HS-27A (cell line): ENCODE measurements at regions not wholly inside any gene's neighbourhood (a gene's known extent, or its start where the extent isn't known, plus 50 kb on each side); places are given as distances from the start of the nearest gene placed in this dataset.

Experiments
- DNase-seq: peaks from one replicate; pipeline ENCODE4 v3.0.0-alpha.2; 2012; ENCODE audit warnings: low read depth, missing footprints

- DNase-seq = no peak
These were observed 315.0 kb upstream of the NR3C2 start for GRCh38 chr4:148757171-148757570.

- no peak for DNase-seq
These were observed 307.2 kb upstream of the NR3C2 start for GRCh38 chr4:148749403-148749802.

DNA sequence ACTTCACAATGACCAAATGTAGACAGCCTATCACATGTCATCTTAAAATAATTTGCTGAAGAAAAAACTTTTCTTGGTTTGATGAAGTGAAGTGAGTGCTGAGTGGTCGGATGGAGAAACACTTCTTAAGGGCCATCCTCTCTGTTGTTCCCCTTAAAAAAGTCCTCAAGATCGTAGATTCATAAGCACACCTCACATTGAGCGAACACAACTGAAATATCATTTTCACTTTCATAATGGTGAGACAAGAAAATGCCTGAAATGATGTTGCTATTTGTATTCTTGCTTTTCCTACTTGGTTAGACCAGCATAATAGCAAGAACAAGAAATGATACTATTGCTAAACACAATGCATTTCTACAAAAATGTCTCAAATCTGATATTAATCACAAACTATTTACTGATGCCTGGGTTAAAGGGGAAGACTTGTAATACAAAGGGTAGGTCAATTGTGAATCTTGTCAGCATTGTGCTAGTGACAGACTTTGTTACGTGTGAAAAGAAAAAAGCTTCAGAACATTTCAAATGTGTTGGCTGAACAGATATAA lies 305.6 kb upstream of the NR3C2 start:
- no peak for DNase-seq

DNA sequence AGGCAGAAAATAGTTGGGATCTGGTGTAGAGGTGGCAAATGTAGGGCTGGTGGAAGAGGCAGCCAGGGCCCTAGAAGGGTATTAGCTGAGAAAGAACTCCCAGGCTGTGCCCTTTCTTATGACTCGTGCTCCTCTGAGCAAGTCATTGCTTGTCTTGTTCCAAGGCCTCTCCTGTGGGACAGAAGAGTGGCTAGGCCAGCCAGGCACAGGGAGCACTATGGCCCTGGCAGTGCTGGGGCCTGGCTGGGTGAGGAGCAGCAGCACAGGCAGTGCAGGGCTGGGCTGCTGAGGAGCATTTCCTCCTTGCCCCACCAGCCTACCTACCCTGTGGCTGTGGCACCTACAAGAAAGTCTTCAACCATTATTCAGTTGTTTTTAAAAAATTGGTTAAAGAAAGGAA lies 298.5 kb upstream of the NR3C2 start:
- DNase-seq = no peak

DNA sequence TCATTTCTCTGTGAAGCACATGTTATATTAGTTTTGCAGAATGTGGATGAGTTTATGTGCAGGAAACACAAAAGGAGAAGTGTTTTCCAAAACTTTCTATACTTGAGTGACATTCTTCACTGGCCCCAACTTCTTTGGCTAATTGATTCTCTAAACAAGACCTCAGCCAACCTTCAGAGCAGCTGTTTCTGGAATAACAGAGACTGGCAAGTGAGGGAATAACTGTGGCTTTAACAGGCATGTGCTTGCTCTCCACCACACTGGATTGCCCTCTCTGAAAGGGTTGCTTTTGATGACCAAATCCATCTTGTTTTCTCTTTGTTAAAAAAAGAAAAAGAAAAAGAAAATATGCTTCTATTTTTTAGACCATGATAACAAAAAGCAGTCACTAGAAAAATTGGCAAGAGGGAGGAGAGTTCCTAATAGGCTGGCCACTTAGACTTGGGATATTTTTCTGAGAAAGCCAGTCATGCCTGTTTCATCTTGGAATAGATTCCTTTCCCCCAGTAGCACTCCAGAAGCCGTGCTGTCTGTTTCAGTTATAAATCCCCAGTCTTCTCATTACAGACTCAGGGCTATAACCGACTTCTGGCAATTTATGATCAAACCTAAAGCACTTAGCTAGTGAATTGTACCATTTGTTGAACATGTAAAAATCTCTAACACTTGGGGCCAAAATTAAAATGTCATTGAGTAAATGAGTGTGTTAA lies 295.0 kb upstream of the NR3C2 start:
- no peak for DNase-seq

DNA sequence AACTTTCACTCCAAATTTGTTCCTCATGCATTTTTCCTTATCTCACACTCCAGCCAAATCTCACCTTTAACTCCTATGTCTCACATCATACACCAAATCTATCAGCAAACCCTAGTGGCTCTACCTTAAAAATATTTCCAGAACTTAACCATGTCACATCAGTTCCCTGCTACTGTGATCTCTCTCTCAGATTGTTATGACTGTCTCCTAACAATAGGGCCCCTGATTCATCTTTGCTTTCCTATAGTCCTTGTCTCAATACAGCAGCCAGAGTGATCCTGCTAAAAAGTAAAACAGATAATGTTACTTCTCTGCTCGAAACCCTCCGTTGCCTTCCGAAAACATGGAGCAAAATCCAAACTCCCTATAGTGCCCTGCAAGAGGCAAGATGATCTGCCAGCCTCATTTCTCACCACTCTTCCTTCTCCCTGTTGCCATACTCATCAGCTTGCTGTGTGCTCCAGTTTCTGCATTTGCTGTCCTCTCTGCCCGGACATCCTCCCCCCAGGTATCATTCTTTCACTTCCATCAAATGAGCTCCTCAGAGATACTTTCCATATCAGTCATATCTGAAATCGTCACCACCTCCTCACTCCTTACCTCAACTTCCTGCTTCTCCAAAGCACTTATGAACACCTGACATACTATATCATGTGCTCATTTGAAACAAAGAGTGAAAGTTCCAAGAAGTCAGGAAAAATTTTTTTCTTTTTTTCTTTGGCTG lies 293.4 kb upstream of the NR3C2 start:
- no peak for DNase-seq

- DNase-seq = no peak
These were observed 288.6 kb upstream of the NR3C2 start for GRCh38 chr4:148730766-148731165.

GRCh38 chr4:148730082-148730640 lies 287.9 kb upstream of the NR3C2 start:
- no peak for DNase-seq

DNA sequence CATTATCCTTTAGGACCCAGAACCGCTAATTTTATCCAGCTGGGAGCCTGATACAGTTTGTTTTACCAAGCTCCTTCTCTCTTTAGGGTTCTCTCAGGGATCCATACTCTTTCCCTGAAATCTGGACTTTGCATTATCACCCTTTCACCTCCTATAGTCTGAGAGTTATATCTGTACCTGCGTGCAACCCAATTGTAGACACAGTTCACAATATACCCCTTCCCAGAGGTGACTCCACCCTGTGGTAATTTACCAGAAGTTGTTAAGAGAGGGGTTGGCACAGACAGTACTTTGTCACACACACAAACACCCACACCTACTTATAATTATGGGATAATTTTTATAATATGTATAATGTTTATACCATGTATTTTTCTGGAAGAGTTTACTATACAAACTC lies 275.8 kb upstream of the NR3C2 start:
- DNase-seq = no peak

- DNase-seq = no peak
These were observed 274.3 kb upstream of the NR3C2 start for GRCh38 chr4:148716431-148717052.

- no peak for DNase-seq
These were observed 262.1 kb upstream of the NR3C2 start for GRCh38 chr4:148704291-148704690.

DNA sequence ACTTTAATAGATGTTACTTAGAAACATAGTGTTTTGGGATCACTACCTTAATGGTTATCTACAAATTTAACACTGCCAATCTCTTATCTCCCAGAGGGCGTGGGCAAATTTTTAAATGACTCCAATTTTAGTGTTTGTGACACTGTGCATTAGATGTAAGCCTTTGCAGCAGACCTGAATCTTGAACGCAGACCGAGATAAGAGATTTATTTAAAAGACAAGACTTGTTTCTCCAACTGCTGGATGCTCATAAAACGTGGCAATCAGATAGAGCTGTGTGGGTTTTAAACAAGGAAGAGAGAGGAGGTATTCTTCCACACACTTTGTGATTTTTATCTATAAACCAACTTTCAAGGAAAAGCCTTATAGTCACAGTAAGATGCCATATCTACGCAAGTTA lies 252.5 kb upstream of the NR3C2 start:
- DNase-seq = no peak

- no peak for DNase-seq
These were observed 251.9 kb upstream of the NR3C2 start for GRCh38 chr4:148693913-148694649.

DNA sequence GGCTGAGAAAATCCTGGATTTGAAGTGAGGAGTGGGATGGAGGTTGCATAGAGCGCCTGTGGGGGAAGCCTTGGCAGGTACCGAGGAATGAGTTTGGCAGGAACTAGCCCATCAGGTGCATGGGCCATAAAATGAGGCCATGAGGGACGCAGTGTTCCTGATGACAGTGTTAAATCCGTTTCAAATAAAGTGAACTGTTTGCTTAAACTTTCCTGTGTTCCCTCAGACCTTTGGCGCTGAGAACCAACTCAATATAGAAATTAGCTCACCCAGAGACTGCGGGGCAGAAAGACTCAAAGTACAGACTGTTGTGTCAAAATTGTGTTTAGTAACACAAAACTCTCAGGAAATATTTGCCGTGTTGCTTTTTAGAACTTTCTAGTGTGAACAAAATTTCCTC lies 250.0 kb upstream of the NR3C2 start:
- DNase-seq = no peak

DNA sequence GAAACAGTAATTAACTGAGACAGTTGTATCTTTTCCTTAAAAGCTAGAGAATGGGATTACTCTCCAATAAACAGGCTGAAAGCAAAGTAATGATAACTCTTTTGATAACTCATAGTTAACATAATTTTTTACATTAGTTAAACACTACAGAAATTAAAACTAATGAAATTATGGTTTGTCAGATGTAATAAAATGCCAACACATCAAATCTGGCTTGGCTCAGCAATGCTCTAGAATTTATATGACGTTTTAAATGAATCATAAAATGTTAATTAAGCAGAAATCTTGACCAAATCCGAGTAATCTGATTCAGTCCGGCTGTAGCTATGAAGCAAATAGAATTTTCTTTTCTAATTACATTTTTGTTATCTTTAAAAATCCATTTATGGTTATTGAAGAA lies 244.2 kb upstream of the NR3C2 start:
- DNase-seq = no peak

- no peak for DNase-seq
These were observed 242.4 kb upstream of the NR3C2 start for GRCh38 chr4:148684638-148685037.

DNA sequence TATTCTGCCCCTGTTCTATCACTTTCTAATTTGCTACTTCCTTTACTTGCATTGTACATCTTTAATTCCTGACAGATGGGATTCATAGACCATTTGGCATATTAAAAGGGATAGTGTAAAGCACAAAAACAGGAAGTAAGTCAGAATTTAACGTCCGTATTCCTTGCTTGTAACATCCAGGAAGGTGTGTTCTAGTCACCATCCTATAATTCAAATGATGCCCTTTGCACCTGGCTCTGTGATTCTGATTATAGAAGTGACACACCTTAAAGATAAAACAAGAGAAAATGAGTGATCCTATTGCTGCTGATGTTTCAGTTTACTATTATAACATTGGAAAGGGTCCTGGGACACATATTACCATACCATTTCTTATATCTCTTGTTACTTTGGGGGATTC lies 238.7 kb upstream of the NR3C2 start:
- no peak for DNase-seq

DNA sequence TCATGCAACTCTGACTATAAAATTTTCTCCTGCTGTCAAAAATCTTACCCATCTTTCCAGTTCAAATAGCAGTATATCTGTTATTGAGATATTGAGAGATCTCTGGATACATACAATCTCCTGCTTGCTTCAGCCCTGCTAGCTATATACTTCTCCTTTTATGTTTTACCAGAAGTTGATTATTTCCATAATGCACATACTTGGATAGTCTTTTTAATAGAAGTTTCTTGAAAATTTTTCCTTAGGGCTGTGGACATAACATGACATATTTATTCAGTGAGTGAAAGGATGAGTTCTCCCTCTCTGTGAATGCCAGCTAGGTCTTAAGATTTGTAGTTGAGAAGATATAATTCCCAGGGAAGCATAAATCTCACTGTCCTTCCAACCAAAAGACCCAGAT lies 234.1 kb upstream of the NR3C2 start:
- no peak for DNase-seq

DNA sequence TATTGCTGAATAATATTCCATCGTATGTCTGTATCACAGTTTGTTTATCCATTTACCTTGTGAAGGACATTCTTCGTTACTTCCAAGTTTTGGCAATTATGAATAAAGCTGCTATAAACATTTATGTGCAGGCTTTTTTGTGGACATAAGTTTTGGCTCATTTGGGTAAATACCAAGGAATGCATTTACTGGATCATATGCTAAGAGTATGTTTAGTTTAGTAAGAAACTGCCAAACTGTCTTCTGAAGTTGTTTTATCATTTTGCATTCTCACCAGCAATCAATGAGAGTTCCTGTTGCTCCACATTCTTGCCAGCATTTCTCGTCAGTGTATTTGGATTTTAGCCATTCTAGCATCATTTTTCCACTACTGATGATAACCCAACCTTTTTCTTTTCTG lies 232.7 kb upstream of the NR3C2 start:
- DNase-seq = no peak

DNA sequence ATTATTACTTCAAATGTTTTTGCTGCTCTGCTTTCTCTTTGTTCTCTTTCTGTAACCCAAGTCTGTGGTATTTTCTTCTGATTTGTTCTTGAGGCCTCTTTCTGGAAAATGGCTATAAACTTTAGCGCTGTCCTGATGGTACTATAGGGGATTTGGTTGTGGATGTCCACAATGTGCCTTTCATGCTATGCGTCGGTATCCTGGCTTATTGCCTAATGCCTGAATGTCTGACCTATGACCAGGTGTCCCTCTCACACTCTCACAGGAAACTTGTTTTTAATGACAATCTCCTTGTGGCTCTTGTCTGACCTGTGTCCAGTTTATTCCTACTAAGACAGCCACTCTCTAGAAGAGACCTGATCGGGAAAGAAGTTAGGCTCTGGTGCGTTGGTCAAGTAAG lies 222.4 kb upstream of the NR3C2 start:
- DNase-seq = no peak

DNA sequence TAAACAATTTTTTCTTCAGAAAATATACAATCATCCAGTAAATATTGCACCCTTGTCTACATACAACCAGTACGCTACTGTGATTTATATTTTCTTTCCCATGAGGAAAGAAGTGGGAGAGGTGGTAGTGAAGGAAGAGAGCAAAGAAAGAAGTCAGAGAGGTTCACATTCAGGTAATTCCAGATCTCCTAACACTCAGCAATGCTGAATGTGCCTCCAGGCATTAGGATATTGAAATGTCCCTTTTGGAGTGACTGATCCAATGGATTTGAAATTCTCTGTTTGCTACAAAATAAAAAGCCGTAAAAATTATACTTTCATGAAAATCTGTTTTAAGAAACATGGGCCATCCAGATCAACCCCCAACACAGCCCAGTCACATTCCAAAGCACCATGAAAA lies 211.9 kb upstream of the NR3C2 start:
- DNase-seq = no peak

DNA sequence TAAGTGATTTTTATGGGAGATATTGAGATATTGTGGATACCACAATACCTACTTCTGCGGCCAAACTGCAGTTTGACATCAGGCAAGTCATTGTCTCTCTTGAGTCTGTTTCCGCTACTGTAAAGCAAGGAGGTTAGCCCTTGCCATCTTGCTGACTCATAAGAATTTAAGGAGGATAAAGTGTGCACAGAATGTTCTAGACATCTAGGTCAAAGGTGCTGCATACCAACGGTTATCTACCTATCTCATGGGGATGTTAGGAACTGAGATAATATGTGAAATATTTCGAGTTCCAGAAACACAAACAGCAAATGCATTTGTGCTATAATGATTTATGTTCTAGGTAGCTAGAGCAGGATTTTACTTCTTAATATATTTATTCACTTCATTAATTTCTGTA lies 211.5 kb upstream of the NR3C2 start:
- DNase-seq = no peak
